A673 (cell line): ENCODE measurements at regions not wholly inside any gene's neighbourhood (a gene's known extent, or its start where the extent isn't known, plus 50 kb on each side); places are given as distances from the start of the nearest gene placed in this dataset.

Experiments
- BruUV-seq: library from RNA; stranded (reverse); fragments of 400-500 nt; replicated peaks from 2 replicates; lab custom pipeline; 2021; lab: Mats Ljungman, UMichigan
- CTCF ChIA-PET: fragments of 300-600 bp; sonication (Branson Sonifier 250); formaldehyde crosslinking; loops from one replicate; lab custom pipeline; 2022; ENCODE audit warnings: antibody characterized with exemption; lab: Charles Lee
- POLR2A ChIA-PET: fragments of 300-600 bp; sonication (Branson Sonifier 250); formaldehyde crosslinking; loops from one replicate; lab custom pipeline; 2022; ENCODE audit warnings: antibody characterized with exemption; ENCODE audit not compliant: low non-redundant PET; lab: Charles Lee
- DNase-seq: peaks from one replicate; pipeline ENCODE4 v3.0.0-alpha.2; 2015; ENCODE audit warnings: low spot score
- H3K27ac ChIP-seq: fragments of 200-600 bp; sonication (generic); 2 replicates; pipeline ENCODE4 v1.5.1; 2016; ENCODE audit warnings: mixed run types, low read depth, mild to moderate bottlenecking, mixed read lengths, antibody characterized with exemption, low read length; ENCODE audit not compliant: poor library complexity, severe bottlenecking
- H3K27me3 ChIP-seq: fragments of 200-600 bp; sonication (generic); replicated peaks from 2 replicates; pipeline ENCODE4 v1.6.1; 2017; ENCODE audit warnings: mixed run types, low read depth, mild to moderate bottlenecking, mixed read lengths, antibody characterized with exemption, low read length; ENCODE audit not compliant: insufficient read depth, poor library complexity
- H3K36me3 ChIP-seq: fragments of 200-600 bp; sonication (generic); 2 replicates; pipeline ENCODE4 v1.6.1; 2016; ENCODE audit warnings: mixed run types, mild to moderate bottlenecking, mixed read lengths, antibody characterized with exemption, low read length; ENCODE audit not compliant: insufficient read depth, poor library complexity, severe bottlenecking
- H3K4me1 ChIP-seq: fragments of 200-600 bp; sonication (generic); 2 replicates; pipeline ENCODE4 v1.6.1; 2017; ENCODE audit warnings: mixed run types, mild to moderate bottlenecking, mixed read lengths, antibody characterized with exemption, low read length; ENCODE audit not compliant: insufficient read depth, poor library complexity, severe bottlenecking
- H3K4me3 ChIP-seq: fragments of 200-600 bp; sonication (generic); 2 replicates; pipeline ENCODE4 v1.5.1; 2016; ENCODE audit warnings: low read depth, mixed run types, mild to moderate bottlenecking, mixed read lengths, low read length; ENCODE audit not compliant: poor library complexity, severe bottlenecking
- H3K9me3 ChIP-seq: fragments of 200-600 bp; sonication (generic); 2 replicates; pipeline ENCODE4 v1.6.1; 2016; ENCODE audit warnings: mixed run types, low read depth, mild to moderate bottlenecking, mixed read lengths, antibody characterized with exemption, low read length; ENCODE audit not compliant: poor library complexity, severe bottlenecking
- EZH2 ChIP-seq: fragments of 200-600 bp; sonication (generic); IDR thresholded peaks from 2 replicates; pipeline ENCODE4 v1.6.1; 2017; ENCODE audit warnings: borderline replicate concordance, low read depth, mild to moderate bottlenecking, mixed read lengths, antibody characterized with exemption, low read length; ENCODE audit not compliant: poor library complexity, severe bottlenecking
- intact Hi-C: fragments of 100-400 bp; cut with micrococcal nuclease; formaldehyde crosslinking; loops from one replicate; pipeline ENCODE4 v1.10.0; 2022; ENCODE audit not compliant: unreplicated experiment
- TF ChIP-seq, protein P1 (sequence below): fragments of 300-800, 200-600 bp; sonication (generic); conservative IDR thresholded peaks from 2 replicates; pipeline ENCODE4 v1.5.1; 2017; ENCODE audit warnings: low read depth, mild to moderate bottlenecking, antibody characterized with exemption, low read length, moderate library complexity, mixed read lengths

- no TSS peak for BruUV-seq
- H3K9me3 ChIP-seq = no peaks in the 10 kb centered on the region
- H3K4me3 ChIP-seq = no peak overlapping the region
- TF ChIP-seq, protein P1, sequence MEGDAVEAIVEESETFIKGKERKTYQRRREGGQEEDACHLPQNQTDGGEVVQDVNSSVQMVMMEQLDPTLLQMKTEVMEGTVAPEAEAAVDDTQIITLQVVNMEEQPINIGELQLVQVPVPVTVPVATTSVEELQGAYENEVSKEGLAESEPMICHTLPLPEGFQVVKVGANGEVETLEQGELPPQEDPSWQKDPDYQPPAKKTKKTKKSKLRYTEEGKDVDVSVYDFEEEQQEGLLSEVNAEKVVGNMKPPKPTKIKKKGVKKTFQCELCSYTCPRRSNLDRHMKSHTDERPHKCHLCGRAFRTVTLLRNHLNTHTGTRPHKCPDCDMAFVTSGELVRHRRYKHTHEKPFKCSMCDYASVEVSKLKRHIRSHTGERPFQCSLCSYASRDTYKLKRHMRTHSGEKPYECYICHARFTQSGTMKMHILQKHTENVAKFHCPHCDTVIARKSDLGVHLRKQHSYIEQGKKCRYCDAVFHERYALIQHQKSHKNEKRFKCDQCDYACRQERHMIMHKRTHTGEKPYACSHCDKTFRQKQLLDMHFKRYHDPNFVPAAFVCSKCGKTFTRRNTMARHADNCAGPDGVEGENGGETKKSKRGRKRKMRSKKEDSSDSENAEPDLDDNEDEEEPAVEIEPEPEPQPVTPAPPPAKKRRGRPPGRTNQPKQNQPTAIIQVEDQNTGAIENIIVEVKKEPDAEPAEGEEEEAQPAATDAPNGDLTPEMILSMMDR = no peak
- TF ChIP-seq EZH2 = no peak
- peaks cover 3% of the 10 kb centered on the region for H3K4me1 ChIP-seq
- H3K27ac ChIP-seq = no peak overlapping the region
- ChIA-PET CTCF (no interaction called here), POLR2A (no interaction called here)
- H3K27me3 ChIP-seq = no peaks in the 10 kb centered on the region
- no peaks in the 10 kb centered on the region for H3K36me3 ChIP-seq
- DNase-seq = peak; percentile 12
- intact Hi-C loops = loop anchor here (5.0 kb wide), 1 partner anchor 258 kb away; no protein-coding TSS in a partner anchor
Observed at GRCh38 chr4:163815776-163816175, 321.3 kb downstream of the TMA16 start.

- Histone ChIP-seq H3K36me3 (no peaks in the 10 kb centered on the region), H3K4me3 (no peak overlapping the region), H3K27me3 (no peaks in the 10 kb centered on the region), H3K27ac (no peak overlapping the region), H3K4me1 (peaks cover 3% of the 10 kb centered on the region), H3K9me3 (no peaks in the 10 kb centered on the region)
- BruUV-seq = no TSS peak
- ChIA-PET POLR2A (no interaction called here), CTCF (no interaction called here)
- TF ChIP-seq EZH2 = no peak
- TF ChIP-seq, protein P1 = peak; percentile 35; the same call in 1 of the 2 replicates
- intact Hi-C loops = loop anchor here (5.0 kb wide), 1 partner anchor 259 kb away; no protein-coding TSS in a partner anchor
- DNase-seq = peak; percentile 33
Observed at GRCh38 chr4:163816494-163816893, 322.0 kb downstream of the TMA16 start.

DNA sequence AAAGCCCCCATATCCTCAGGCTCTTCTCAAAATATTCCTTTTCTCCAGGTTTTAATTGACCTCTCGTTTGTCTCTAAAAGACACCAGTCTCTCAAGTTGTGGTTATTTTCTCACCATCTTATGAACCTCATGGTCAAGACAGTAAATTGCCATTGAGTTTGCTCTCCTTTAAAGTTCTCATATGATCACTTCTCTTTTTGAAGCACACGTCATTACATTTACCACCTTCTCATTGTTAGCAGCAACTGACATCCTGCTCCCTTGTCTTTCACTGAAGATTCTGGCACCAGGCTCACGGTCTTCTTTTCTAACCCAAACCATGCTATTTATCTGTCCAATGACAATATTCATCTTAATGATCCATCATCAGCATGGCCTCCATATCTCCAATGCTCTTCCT, 324.2 kb downstream of the TMA16 start:
- H3K9me3 ChIP-seq = no peaks in the 10 kb centered on the region
- CTCF ChIA-PET = no interaction called here
- no peak for DNase-seq
- no peak overlapping the region for H3K27ac ChIP-seq
- no peak overlapping the region for H3K4me3 ChIP-seq
- H3K36me3 ChIP-seq = no peaks in the 10 kb centered on the region
- intact Hi-C loops = loop anchor here (5.0 kb wide), 1 partner anchor 261 kb away; no protein-coding TSS in a partner anchor
- H3K27me3 ChIP-seq = no peaks in the 10 kb centered on the region
- POLR2A ChIA-PET = no interaction called here
- no TSS peak for BruUV-seq
- H3K4me1 ChIP-seq = peaks cover 3% of the 10 kb centered on the region
- TF ChIP-seq, protein P1 = no peak
- no peak for TF ChIP-seq EZH2
